Duodenal mucosa (tissue), 2 donors: ENCODE measurements at regions not wholly inside any gene's neighbourhood (a gene's known extent, or its start where the extent isn't known, plus 50 kb on each side); places are given as distances from the start of the nearest gene placed in this dataset.

Experiments used
- H3K27ac ChIP-seq: one replicate; pipeline ENCODE4 v1.7.0; 2013; ENCODE audit warnings: low read depth, low read length
- H3K27me3 ChIP-seq, 2 donors: one replicate each; pipeline ENCODE4 v1.7.0; 2013; ENCODE audit warnings: low read length in 2 of 2, control low read depth in 1 of 2; ENCODE audit not compliant: insufficient read depth in 2 of 2, control insufficient read depth in 1 of 2
- H3K36me3 ChIP-seq, 2 donors: one replicate each; pipeline ENCODE4 v1.7.0; 2013; ENCODE audit warnings: low read length in 2 of 2, control low read depth in 1 of 2; ENCODE audit not compliant: insufficient read depth in 2 of 2, control insufficient read depth in 1 of 2
- H3K4me1 ChIP-seq, 2 donors: one replicate each; pipeline ENCODE4 v1.7.0; 2013; ENCODE audit warnings: low read length in 2 of 2, control low read depth in 1 of 2; ENCODE audit not compliant: insufficient read depth in 2 of 2, control insufficient read depth in 1 of 2
- H3K4me3 ChIP-seq, 2 donors: one replicate each; pipeline ENCODE4 v1.7.0; 2013; ENCODE audit warnings: low read length in 2 of 2, low read depth in 1 of 2
- H3K9ac ChIP-seq, 2 donors: one replicate each; pipeline ENCODE4 v1.7.0; 2013; ENCODE audit warnings: low read length in 2 of 2, low read depth in 1 of 2
- H3K9me3 ChIP-seq, 2 donors: one replicate each; pipeline ENCODE4 v1.7.0; 2013; ENCODE audit warnings: low read length in 2 of 2, control low read depth in 1 of 2; ENCODE audit not compliant: control insufficient read depth in 1 of 2

- Histone ChIP-seq H3K9me3 (peaks cover 0 to 2% of the 10 kb centered on the region in 2 donors), H3K27ac (no peak overlapping the region)
Observed at GRCh38 chr14:101351769-101352168, 209.5 kb upstream of the DIO3 start.

GRCh38 chr14:101352567-101352966 is 208.7 kb upstream of the DIO3 start:
- Histone ChIP-seq H3K9me3 (peaks cover 0 to 2% of the 10 kb centered on the region in 2 donors), H3K4me3 (no peak overlapping the region), H3K27ac (no peak overlapping the region), H3K4me1 (no peaks in the 10 kb centered on the region), H3K9ac (no peak overlapping the region), H3K36me3 (no peaks in the 10 kb centered on the region), H3K27me3 (no peaks in the 10 kb centered on the region)

More at GRCh38 chr14:101351769-101352168, 209.5 kb upstream of the DIO3 start:
- Histone ChIP-seq H3K27me3 (no peaks in the 10 kb centered on the region), H3K4me1 (no peaks in the 10 kb centered on the region), H3K4me3 (no peak overlapping the region), H3K9ac (no peak overlapping the region), H3K36me3 (no peaks in the 10 kb centered on the region)

GRCh38 chr14:101353422-101353821 is 207.9 kb upstream of the DIO3 start:
- no peak overlapping the region for H3K4me3 ChIP-seq
- peaks cover 0 to 2% of the 10 kb centered on the region in 2 donors for H3K9me3 ChIP-seq
- H3K27ac ChIP-seq = no peak overlapping the region
- H3K27me3 ChIP-seq = no peaks in the 10 kb centered on the region
- H3K4me1 ChIP-seq = no peaks in the 10 kb centered on the region
- no peak overlapping the region for H3K9ac ChIP-seq
- H3K36me3 ChIP-seq = no peaks in the 10 kb centered on the region

- Histone ChIP-seq H3K27ac (no peak overlapping the region), H3K9ac (no peak overlapping the region), H3K36me3 (no peaks in the 10 kb centered on the region), H3K4me1 (no peaks in the 10 kb centered on the region), H3K9me3 (no peaks in the 10 kb centered on the region), H3K4me3 (no peak overlapping the region), H3K27me3 (no peaks in the 10 kb centered on the region)
Observed at GRCh38 chr14:101354726-101355125, 206.6 kb upstream of the DIO3 start.

GRCh38 chr14:101355284-101355683 is 206.0 kb upstream of the DIO3 start:
- Histone ChIP-seq H3K4me1 (no peaks in the 10 kb centered on the region), H3K9me3 (no peaks in the 10 kb centered on the region), H3K9ac (no peak overlapping the region), H3K36me3 (no peaks in the 10 kb centered on the region), H3K4me3 (no peak overlapping the region), H3K27me3 (no peaks in the 10 kb centered on the region), H3K27ac (no peak overlapping the region)

- Histone ChIP-seq H3K4me3 (no peak overlapping the region), H3K9me3 (no peaks in the 10 kb centered on the region), H3K27ac (no peak overlapping the region), H3K9ac (no peak overlapping the region), H3K4me1 (no peaks in the 10 kb centered on the region), H3K36me3 (no peaks in the 10 kb centered on the region), H3K27me3 (no peaks in the 10 kb centered on the region)
Observed at GRCh38 chr14:101357038-101357437, 204.3 kb upstream of the DIO3 start.

- no peaks in the 10 kb centered on the region for H3K27me3 ChIP-seq
- no peak overlapping the region for H3K9ac ChIP-seq
- no peak overlapping the region for H3K27ac ChIP-seq
- H3K36me3 ChIP-seq = no peaks in the 10 kb centered on the region
- H3K4me3 ChIP-seq = no peak overlapping the region
- H3K9me3 ChIP-seq = no peaks in the 10 kb centered on the region
- H3K4me1 ChIP-seq = no peaks in the 10 kb centered on the region
Observed at GRCh38 chr14:101357559-101358319, 203.6 kb upstream of the DIO3 start.

GRCh38 chr14:101358320-101359125 is 202.8 kb upstream of the DIO3 start:
- Histone ChIP-seq H3K4me1 (no peaks in the 10 kb centered on the region), H3K9ac (no peak overlapping the region), H3K27ac (no peak overlapping the region), H3K4me3 (no peak overlapping the region), H3K9me3 (no peaks in the 10 kb centered on the region), H3K36me3 (no peaks in the 10 kb centered on the region), H3K27me3 (no peaks in the 10 kb centered on the region)

- Histone ChIP-seq H3K9ac (peak overlapping the region in 1 of 2 donors; percentile 0), H3K27ac (no peak overlapping the region), H3K4me1 (no peaks in the 10 kb centered on the region), H3K4me3 (no peak overlapping the region), H3K36me3 (no peaks in the 10 kb centered on the region), H3K27me3 (no peaks in the 10 kb centered on the region), H3K9me3 (no peaks in the 10 kb centered on the region)
Observed at GRCh38 chr14:101359221-101360053, 201.9 kb upstream of the DIO3 start.
